WI38 (cell line): ENCODE measurements at regions not wholly inside any gene's neighbourhood (a gene's known extent, or its start where the extent isn't known, plus 50 kb on each side); places are given as distances from the start of the nearest gene placed in this dataset.
"Not testable (repeated sequence)": the region's sequence is repeated elsewhere in the genome, so short reads cannot be mapped to it uniquely, and the experiment has no call there.

Source experiments
- H3K4me3 ChIP-seq: 2 replicates; pipeline ENCODE4 v1.5.1; 2011; ENCODE audit warnings: low read depth, mild to moderate bottlenecking, control low read depth, low read length
- TF ChIP-seq, protein P1 (sequence below): IDR thresholded peaks from 2 replicates; pipeline ENCODE4 v1.5.1; 2012; ENCODE audit warnings: low read depth, mild to moderate bottlenecking, control low read depth, low read length

DNA sequence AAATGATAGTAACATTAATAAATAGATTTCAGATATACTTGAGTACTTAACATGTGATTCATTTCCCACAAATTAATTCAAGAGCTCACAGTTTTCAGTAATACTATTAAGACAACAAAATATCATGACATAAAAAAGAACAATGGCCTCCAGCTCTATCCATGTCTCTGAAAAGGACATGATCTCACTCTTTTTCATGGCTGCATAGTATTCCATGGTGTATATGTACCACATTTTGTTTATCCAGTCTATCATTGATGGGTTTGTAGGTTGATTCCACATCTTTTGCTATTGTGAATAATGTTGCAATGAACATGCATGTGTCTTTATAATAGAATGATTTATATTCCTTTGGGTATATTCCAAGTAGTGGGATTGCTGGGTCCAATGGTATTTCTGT, 1012.8 kb upstream of the ALCAM start:
- TF ChIP-seq, protein P1, sequence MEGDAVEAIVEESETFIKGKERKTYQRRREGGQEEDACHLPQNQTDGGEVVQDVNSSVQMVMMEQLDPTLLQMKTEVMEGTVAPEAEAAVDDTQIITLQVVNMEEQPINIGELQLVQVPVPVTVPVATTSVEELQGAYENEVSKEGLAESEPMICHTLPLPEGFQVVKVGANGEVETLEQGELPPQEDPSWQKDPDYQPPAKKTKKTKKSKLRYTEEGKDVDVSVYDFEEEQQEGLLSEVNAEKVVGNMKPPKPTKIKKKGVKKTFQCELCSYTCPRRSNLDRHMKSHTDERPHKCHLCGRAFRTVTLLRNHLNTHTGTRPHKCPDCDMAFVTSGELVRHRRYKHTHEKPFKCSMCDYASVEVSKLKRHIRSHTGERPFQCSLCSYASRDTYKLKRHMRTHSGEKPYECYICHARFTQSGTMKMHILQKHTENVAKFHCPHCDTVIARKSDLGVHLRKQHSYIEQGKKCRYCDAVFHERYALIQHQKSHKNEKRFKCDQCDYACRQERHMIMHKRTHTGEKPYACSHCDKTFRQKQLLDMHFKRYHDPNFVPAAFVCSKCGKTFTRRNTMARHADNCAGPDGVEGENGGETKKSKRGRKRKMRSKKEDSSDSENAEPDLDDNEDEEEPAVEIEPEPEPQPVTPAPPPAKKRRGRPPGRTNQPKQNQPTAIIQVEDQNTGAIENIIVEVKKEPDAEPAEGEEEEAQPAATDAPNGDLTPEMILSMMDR = no peak
- H3K4me3 ChIP-seq = no peak overlapping the region

DNA sequence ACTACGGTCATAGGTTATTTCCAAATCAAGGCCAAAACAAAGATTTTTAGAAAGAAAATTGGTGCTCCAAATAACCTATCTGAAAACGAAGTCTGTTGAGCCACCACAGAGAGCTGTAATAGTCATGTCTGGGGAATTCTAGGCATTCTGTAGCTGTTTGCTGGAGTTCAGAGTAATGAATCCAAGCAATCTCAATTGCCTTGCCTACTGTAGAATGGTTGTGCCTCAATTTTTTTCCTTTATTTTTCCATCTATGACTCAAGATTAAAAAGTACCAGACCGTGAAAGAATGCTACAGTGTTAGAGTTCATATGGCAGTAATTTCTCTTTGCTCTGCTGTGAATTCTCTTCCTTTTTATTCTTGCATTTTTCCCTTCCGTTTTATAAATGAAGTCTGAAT, 1007.2 kb upstream of the ALCAM start:
- H3K4me3 ChIP-seq = peak overlapping the region; percentile 22; the same call in 1 of the 2 replicates
- TF ChIP-seq, protein P1 = no peak

DNA sequence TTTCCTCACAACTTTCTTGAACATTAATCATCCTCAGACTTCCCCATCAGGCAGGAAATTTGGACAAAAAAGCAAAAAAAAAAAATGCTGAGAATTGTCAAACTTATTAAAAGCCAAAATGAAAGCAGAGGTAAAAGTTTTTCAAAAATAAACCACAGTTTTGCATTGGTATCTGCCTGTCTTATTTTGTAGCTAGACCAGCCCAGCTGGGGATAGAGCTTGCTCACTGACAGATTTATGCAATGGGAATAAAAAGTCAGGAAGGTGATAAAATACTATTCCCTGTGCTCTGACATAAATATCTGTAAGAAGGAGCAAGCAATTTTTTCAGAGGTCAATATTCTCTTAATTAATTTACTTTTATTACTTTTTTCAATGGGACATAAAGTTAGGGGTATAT, 1006.7 kb upstream of the ALCAM start:
- TF ChIP-seq, protein P1 = no peak
- H3K4me3 ChIP-seq = peak overlapping the region; percentile 22

DNA sequence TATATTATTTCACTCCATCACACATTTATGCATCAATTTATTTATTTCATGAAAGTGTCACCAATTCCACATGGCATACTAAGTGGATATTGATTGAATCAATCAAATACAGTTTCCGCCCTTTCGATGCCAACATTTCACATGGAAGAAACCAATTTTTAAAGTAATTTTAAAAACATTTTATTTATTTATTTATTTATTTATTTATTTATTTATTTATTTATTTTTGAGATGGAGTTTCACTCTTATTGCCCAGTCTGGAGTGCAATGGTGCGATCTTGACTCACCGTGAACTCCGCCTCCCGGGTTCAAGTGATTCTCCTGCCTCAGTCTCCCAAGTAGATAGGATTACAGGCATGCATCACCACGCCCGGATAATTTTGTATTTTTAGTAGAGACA, 1005.0 kb upstream of the ALCAM start:
- H3K4me3 ChIP-seq = not testable (repeated sequence)

DNA sequence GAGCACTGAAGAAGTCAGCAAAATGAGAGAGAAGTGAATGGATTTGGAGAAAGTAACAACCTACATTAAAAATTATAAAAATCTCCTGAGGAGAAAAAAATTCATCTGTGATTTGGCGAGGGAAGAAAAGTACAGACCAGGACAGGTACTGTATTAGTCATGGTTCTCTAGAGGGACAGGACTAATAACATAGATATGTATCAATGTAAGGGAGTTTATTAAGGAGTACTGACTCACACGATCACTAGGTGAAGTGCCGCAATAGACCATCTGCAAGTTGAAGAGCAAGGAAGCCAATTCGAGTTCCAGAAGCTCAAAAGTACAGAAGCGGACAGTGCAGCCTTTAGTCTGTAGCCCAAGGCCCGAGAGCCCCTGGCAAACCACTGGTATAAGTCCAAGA, 1004.4 kb upstream of the ALCAM start:
- H3K4me3 ChIP-seq = no peak overlapping the region
- TF ChIP-seq, protein P1 = no peak

DNA sequence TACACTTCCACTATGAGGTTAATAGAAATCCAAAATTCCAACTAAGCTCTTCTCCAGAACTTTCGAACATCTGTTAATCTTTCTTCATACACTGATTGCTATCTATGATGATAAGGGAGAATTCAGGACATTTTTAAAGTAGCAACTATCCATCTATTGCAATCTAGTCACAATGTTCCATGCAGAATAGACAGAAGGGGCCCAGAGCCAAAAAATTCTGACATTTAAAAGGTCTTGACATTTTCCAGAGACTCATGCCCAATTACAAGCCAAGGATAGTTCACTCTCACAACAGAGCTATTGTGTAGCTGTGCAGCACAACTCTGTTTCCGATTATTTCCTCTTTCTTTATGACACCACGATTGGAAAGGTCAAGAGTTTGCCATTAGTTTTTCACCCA, 999.7 kb upstream of the ALCAM start:
- TF ChIP-seq, protein P1 = no peak
- H3K4me3 ChIP-seq = no peak overlapping the region

DNA sequence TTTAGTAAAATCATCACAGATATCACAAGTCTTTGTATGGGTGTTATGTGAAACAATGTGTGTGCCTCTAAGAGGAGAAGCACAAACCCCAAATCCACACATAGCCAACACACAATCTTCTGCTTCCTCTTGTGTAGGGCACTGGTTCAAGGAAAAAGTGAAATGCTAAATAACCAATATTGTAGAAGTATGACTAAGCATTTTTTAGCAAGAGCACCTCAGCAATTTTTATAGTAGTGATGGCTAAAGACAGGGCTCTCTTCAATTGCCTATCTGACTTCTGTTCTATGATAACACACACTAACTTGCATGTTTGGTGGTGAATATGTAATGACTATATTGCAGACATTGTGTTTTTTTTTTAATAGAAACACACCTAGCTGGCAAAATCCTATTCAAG, 997.9 kb upstream of the ALCAM start:
- TF ChIP-seq, protein P1 = no peak
- H3K4me3 ChIP-seq = no peak overlapping the region

DNA sequence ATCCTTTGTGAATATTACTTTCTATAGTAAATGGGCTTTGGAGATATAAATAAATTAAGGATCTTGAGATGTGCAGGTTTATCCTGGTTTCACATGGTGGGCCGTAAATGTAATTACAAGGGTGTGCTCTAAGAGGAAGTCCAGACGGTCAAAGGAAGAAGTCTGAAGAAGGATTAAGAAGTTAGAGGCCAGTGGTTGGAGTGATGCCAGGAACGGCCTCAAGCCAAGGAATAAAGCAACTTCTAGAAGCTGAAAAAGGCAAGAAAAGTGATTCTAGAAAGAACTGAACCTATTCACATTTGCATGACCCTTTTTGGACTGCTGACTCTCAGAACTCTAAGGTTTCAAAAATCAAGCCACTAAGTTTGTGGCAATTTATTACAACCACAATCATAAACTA, 981.3 kb upstream of the ALCAM start:
- TF ChIP-seq, protein P1 = no peak
- no peak overlapping the region for H3K4me3 ChIP-seq
